ENCODE measurements at regions not wholly inside any gene's neighbourhood (a gene's known extent, or its start where the extent isn't known, plus 50 kb on each side); places are given as distances from the start of the nearest gene placed in this dataset.

DNA sequence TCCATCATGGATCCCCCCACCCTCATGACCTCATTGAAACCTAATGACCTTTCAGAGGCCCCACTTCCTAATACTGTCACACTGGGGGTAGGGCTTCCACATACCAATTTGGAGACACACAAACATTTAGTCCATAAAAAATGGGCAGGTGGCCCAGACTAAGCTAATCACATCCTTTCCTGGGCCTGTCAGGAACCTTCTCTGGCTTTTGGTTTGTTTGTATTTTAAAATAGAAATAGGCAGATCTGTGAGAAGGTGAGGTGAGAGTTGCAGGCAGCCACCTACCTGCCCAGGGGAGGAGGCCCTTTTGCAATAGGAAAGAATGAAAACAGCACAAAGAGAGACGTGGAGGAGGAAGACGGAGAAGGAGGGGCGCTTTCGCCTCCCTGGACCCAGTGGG lies 90.2 kb upstream of the BOD1 start:
- Mint-ChIP-seq H3K4me1 (ENCODE audit: low read depth) (no peaks in the 10 kb centered on the region), H3K27ac (no peak overlapping the region), H3K36me3 (ENCODE audit: low read depth) (no peaks in the 10 kb centered on the region), H3K27me3 (no peaks in the 10 kb centered on the region), H3K9me3 (no peaks in the 10 kb centered on the region), H3K4me3 (no peak overlapping the region)

DNA sequence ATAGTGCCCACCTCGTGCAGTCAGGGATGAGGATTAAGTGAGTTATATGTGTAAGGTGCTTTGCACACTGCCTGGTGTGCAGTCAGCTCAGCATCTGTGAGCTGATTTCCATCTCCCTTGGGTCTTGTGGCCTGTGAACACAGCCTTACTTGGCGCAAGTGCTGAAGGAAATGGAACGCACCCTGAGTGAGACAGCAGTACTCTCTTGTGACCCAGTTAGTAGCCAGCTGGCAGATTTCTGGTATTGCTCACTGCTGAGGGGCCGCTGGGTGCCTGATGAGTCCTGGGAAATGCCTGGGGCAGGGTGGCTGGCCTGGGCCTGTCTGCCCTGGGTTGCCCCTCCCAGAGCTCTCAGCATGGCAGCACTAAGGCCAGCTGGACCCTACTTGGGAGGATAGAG lies 90.9 kb upstream of the BOD1 start:
- no peaks in the 10 kb centered on the region for H3K27me3 Mint-ChIP-seq
- H3K4me3 Mint-ChIP-seq, result no peak overlapping the region
- H3K4me1 Mint-ChIP-seq (ENCODE audit: low read depth), result no peaks in the 10 kb centered on the region
- no peaks in the 10 kb centered on the region for H3K9me3 Mint-ChIP-seq
- H3K27ac Mint-ChIP-seq, result no peak overlapping the region
- H3K36me3 Mint-ChIP-seq (ENCODE audit: low read depth), result no peaks in the 10 kb centered on the region

DNA sequence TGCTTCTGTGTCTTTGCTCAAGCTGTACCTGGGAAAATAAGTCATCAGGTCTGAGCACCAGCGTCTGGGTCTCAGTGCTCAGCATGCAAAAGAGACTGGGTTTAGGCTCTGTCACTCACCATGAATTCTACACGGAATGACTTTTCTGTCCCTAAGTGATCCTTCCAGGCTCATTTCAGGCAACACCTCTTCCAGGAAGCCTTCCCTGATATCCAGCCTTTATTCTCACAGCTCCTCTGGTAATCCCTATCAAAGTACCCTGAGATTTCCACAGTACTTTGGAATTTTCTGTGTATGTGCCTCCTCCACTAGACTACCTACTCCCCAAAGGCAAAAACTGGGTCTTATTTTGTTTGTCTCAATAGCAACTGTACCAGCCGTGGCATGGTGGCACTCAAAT lies 92.7 kb upstream of the BOD1 start:
- Mint-ChIP-seq H3K27ac (no peak overlapping the region), H3K4me1 (ENCODE audit: low read depth) (no peaks in the 10 kb centered on the region), H3K4me3 (no peak overlapping the region), H3K9me3 (no peaks in the 10 kb centered on the region), H3K27me3 (no peaks in the 10 kb centered on the region), H3K36me3 (ENCODE audit: low read depth) (no peaks in the 10 kb centered on the region)

DNA sequence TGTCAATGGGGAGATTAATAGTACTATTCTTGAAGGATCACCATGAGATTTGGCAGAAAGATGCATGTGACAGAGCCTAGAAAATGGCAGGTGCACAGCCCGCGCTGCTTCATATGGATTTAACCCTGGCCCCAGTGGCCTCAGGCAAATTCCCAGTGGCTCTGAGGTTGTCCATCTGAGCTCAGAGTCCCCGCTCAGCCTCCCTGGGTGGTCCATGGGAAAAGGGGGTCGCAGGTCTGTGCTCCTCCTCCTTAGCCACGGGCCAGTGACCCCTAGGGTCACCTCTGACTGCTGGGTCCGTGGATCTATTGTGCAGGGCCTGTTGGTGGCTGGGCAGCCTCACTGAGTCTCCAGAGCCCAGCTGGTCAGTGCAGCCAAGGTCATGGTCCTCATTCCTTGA lies 93.3 kb upstream of the BOD1 start:
- Mint-ChIP-seq H3K36me3 (ENCODE audit: low read depth) (no peaks in the 10 kb centered on the region), H3K4me3 (no peak overlapping the region), H3K27me3 (no peaks in the 10 kb centered on the region), H3K27ac (no peak overlapping the region), H3K9me3 (no peaks in the 10 kb centered on the region), H3K4me1 (ENCODE audit: low read depth) (no peaks in the 10 kb centered on the region)

DNA sequence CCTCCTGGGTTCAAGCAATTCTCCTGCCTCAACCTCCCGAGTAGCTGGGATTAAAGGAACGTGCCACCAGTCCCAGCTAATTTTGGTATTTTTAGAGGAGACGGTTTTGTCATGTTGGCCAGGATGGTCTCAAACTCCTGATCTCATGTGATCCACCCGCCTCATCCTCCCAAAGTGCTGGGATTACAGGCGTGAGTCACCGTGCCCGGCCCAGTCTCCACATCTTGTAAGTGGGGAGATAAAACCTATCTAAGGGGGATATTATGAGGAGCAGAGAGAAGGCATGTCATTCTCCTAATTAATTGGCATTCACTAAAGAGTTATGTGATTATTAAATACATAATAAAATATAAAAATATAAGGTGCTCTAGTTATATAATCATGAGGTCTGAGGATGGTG lies 94.1 kb upstream of the BOD1 start:
- H3K4me1 Mint-ChIP-seq (ENCODE audit: low read depth), result no peaks in the 10 kb centered on the region
- no peaks in the 10 kb centered on the region for H3K36me3 Mint-ChIP-seq (ENCODE audit: low read depth)
- no peaks in the 10 kb centered on the region for H3K27me3 Mint-ChIP-seq
- H3K27ac Mint-ChIP-seq, result no peak overlapping the region
- H3K9me3 Mint-ChIP-seq, result no peaks in the 10 kb centered on the region
- no peak overlapping the region for H3K4me3 Mint-ChIP-seq

DNA sequence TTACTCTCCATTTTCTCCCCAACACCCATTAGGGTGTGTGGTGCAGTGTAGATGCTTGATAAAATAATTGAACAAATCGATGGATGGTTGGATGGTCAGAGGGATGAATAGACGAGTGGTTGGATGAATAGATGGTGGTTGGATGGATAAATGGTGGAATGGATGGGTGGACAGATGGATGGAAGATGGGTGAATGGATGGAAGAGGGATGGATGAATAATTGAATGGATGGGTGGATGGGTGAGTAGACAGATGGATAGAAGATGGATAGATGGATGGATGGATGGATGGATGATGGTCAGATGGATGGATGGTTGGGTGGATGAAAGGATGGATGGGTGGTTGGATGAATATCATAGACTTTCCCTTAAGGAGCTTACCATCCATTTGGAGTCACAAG lies 95.0 kb upstream of the BOD1 start:
- no peaks in the 10 kb centered on the region for H3K4me1 Mint-ChIP-seq (ENCODE audit: low read depth)
- H3K27ac Mint-ChIP-seq, result no peak overlapping the region
- no peak overlapping the region for H3K4me3 Mint-ChIP-seq
- no peaks in the 10 kb centered on the region for H3K36me3 Mint-ChIP-seq (ENCODE audit: low read depth)
- H3K9me3 Mint-ChIP-seq, result no peaks in the 10 kb centered on the region
- H3K27me3 Mint-ChIP-seq, result no peaks in the 10 kb centered on the region

DNA sequence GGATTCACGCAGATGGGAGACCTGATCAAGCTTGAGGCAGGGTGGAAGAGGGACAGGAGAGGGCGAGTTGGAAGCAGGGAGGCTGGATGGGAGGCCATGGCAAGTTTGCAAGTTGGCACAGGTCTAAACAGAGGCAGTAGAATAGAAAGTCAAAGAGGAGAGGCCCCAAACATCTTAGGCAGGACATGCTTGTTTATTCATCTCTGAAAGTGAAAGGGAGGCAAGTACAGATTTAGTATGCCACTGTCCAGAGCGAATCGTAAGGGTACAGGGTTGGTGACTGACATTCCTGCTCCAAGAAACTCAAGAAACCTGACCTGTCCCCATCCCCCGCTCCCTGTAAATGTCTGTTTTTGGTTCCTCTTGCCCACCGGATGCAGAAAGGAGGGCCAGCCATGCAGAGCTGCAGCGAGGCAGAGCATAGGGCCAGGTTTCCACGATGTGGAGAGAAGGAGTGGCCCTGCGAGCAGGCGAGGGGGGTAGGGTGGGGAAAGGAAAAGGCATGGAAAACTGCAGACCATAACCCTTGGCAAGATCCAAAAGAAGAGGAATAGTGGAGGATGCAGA lies 96.2 kb upstream of the BOD1 start:
- no peak overlapping the region for H3K27ac Mint-ChIP-seq
- no peaks in the 10 kb centered on the region for H3K27me3 Mint-ChIP-seq
- H3K36me3 Mint-ChIP-seq (ENCODE audit: low read depth), result no peaks in the 10 kb centered on the region
- H3K4me1 Mint-ChIP-seq (ENCODE audit: low read depth), result no peaks in the 10 kb centered on the region
- no peaks in the 10 kb centered on the region for H3K9me3 Mint-ChIP-seq
- H3K4me3 Mint-ChIP-seq, result no peak overlapping the region

DNA sequence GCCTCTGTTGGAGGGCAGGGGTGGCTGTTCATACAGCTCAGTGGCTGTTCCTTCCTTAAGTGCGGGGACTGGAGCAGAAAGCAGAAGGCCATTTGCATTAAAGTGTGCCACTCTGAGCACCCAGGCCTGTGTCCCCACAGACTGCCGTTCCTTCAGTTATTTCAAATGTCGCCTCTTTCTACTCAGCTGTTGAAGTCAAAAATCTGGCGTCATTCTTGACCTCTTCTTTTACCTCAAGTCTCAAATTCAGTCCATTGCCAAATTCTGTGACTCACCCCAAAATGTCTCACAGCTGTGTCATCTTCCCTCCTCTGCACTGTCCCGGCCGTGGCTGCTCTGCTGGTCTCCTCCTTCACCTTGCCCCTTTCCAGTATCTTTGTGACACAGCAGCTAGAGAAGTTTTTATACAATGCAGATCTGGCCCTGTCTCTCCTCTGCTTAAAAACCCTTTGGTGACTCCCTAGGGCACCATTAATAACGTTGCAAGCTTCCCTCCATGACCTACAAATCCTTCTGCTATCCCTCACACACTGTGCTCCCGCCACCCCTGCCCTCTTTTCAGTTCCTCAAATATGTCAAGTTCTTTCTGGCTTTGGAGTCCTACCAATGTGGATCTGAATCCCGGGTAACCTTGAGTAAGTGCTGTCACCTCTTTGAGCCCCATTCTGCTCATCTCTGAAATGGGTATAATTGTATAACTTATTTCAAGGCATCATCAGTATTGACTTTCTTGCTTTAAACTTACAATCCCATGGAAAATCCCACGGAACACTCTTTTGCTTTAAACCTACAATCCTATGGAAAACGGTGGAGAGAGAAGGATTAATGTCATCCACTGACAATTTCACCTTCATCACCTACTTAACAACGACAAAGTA lies 98.3 kb upstream of the BOD1 start:
- no peaks in the 10 kb centered on the region for H3K36me3 Mint-ChIP-seq (ENCODE audit: low read depth)
- no peaks in the 10 kb centered on the region for H3K4me1 Mint-ChIP-seq (ENCODE audit: low read depth)
- H3K27me3 Mint-ChIP-seq, result peaks cover under 1% of the 10 kb centered on the region
- no peak overlapping the region for H3K4me3 Mint-ChIP-seq
- no peaks in the 10 kb centered on the region for H3K9me3 Mint-ChIP-seq
- no peak overlapping the region for H3K27ac Mint-ChIP-seq

DNA sequence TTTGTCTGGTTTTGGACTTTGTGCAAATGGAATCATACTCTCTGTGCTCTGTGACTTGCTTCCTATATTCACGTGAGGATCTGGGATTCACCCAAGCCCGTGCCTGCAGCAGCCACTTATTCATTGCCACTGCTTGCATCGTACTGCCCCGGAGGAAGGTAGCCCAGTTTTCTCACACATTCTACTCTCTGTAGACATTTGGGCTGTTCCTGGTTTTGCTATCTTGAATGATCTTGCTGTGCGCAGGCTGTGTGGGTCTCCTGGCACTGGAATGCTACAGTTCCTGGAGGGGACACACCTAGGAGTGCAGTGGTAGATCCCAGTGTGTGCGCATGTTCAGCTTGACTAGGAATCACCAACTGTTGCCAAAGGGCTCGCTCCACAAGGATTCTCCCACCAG lies 99.2 kb upstream of the BOD1 start:
- Mint-ChIP-seq H3K4me1 (ENCODE audit: low read depth) (no peaks in the 10 kb centered on the region), H3K4me3 (no peak overlapping the region), H3K27me3 (peaks cover 3% of the 10 kb centered on the region), H3K36me3 (ENCODE audit: low read depth) (no peaks in the 10 kb centered on the region), H3K9me3 (no peaks in the 10 kb centered on the region), H3K27ac (no peak overlapping the region)

DNA sequence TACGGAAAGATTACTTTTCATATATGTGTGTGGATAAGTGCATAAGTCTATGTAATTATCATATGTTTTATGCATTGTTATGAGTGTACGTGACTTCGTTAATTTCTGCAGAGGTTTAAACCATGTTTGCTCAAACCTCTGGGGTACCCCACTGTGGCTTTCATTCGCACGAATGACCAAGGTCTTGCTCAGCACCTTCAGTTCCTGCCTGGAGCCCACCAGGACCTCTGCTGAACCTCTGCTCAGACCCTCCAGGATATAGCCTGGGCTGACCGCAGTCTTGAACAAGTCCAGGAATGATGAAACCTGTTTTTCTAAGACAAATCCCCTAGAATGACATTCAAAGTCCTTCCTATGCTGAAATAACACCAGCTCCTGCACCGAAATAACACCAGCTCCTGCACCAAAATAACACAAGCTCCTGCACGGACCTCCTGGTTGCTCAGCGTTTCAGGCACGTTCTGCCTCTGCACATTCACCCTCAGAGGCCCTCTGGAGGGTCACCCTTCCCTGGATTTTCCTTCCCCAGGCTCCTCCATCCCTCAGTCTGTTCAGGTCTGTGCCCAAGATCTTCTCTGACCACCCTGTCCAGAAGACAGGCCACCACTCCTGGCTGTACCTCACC lies 99.7 kb upstream of the BOD1 start:
- peaks cover 3% of the 10 kb centered on the region for H3K27me3 Mint-ChIP-seq
- H3K4me3 Mint-ChIP-seq, result no peak overlapping the region
- no peaks in the 10 kb centered on the region for H3K36me3 Mint-ChIP-seq (ENCODE audit: low read depth)
- H3K27ac Mint-ChIP-seq, result no peak overlapping the region
- H3K9me3 Mint-ChIP-seq, result no peaks in the 10 kb centered on the region
- no peaks in the 10 kb centered on the region for H3K4me1 Mint-ChIP-seq (ENCODE audit: low read depth)

DNA sequence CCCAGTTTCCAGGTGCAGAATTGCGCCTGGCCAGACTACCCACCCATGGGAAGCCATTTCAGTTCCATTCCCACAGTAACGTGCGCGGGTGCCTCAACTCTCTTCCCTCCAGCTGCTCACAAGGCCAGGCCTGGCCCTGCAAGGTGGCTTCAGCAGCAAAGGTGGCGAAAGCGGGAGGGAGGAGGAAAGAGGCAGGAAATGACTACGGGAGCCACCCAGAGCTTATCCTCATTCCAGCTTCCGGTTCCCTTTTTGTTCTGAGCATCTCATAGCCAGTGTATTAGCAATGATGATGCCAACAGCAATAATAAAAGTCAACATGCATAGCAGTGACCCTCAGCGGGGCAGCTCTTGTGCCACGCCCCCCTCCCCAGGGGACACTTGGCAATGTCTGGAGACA lies 101.5 kb upstream of the BOD1 start:
- peaks cover 3% of the 10 kb centered on the region for H3K27me3 Mint-ChIP-seq
- no peak overlapping the region for H3K4me3 Mint-ChIP-seq
- no peaks in the 10 kb centered on the region for H3K36me3 Mint-ChIP-seq (ENCODE audit: low read depth)
- no peaks in the 10 kb centered on the region for H3K9me3 Mint-ChIP-seq
- no peaks in the 10 kb centered on the region for H3K4me1 Mint-ChIP-seq (ENCODE audit: low read depth)
- H3K27ac Mint-ChIP-seq, result no peak overlapping the region

DNA sequence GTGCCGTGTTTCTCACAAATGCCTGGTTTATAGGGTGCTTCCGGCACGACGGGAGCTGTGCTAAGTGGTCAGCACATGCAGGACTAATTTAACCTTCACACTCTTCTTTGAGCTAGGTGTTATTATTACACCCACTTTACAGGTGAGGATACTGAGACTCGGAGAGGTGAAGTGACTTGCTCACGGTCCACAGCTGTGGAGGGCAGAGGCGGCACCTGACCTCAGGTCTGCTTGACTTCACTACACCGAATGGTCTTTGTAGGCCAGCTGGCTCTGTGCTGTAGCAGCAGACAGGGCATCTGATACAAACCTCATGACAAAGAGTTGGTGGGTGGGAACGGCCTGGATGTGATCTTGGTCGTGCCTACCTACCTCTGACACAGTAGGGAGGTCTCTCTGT lies 102.0 kb upstream of the BOD1 start:
- Mint-ChIP-seq H3K4me3 (no peak overlapping the region), H3K36me3 (ENCODE audit: low read depth) (no peaks in the 10 kb centered on the region), H3K9me3 (no peaks in the 10 kb centered on the region), H3K27ac (no peak overlapping the region), H3K27me3 (peaks cover 3% of the 10 kb centered on the region), H3K4me1 (ENCODE audit: low read depth) (no peaks in the 10 kb centered on the region)

DNA sequence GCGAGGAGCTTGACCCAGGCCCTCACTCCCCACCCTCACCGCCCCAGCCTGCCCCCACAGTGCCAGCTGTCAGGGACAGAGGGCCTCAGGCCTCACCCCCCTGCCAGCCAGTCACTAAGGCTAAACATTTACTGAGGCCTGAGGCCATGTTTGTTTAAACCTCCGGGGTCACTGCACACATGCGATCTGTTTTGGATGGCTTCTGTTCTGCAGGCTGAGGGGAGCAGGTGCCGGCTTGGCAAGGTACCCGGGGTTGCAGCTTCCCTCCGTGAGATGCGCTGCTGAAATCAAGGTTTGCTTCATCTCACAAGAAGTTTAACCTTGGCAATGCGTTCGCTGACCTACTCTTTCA lies 103.3 kb upstream of the BOD1 start:
- Mint-ChIP-seq H3K27ac (no peak overlapping the region), H3K27me3 (peaks cover 3% of the 10 kb centered on the region), H3K9me3 (no peaks in the 10 kb centered on the region), H3K36me3 (ENCODE audit: low read depth) (no peaks in the 10 kb centered on the region), H3K4me1 (ENCODE audit: low read depth) (no peaks in the 10 kb centered on the region), H3K4me3 (no peak overlapping the region)

DNA sequence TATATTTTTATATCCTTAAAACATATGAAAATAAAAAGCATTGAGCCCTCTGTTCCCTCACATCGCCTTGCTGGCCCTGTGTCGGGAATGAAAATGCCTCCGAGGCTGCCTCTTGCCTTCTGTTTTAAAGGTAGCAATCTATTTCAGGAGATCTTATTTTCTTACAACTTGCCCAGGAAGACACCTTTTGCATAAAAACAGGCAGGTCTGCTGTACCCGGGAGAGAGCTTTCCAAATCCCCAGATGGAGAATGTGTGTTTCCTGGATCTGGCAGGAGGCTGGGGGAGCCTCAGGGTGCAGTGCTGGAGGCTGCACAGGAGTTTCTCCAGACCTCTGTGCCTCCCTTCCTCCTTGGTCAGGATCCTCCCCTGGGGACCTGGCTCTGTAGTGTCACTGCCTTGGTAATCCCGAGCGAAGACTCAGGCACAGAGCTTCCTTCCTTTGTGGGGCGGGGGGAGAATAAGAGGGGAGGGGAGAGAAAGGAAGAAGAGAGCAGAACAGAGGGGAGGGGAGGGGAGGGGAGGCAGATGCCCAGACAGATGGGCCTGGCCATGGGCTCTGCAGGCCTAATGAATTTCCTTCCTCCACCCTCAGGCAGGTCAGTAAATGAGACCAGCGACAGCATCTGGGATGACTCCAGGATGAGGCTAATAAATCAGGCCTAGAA lies 104.0 kb upstream of the BOD1 start:
- Mint-ChIP-seq H3K27me3 (peaks cover 7% of the 10 kb centered on the region), H3K9me3 (no peaks in the 10 kb centered on the region), H3K36me3 (ENCODE audit: low read depth) (no peaks in the 10 kb centered on the region), H3K27ac (no peak overlapping the region), H3K4me1 (ENCODE audit: low read depth) (no peaks in the 10 kb centered on the region), H3K4me3 (no peak overlapping the region)

DNA sequence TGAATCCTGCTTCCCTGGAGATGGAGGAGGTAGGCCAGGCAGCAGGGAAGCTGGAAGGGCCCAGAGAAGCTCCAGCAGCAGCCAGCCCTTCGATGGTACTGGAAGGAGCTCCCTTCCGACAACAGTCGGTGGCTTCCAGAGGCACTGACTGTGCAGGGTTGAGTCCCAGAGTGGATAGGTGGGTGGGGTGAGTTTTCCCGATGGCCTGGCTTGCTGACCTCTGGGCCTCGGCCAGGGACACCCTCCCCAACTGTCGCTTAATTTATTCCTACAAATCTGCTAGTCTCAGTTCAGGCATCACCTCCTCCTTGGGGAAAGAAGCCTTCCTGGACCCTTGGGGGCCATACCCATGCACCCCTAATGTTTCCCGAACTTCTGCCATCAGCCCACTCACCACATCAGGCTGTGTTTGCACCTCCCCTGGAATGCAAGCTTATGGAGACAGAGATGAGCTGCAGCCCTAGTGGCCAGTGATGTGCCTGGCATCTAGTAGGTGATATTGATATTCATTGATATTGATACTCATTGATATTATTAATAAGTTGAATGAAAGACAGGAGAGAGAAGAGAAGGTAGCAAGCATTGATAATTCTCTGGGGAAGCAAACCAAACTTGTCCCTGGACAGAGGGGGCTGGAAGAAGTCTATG lies 104.6 kb upstream of the BOD1 start:
- H3K9me3 Mint-ChIP-seq, result no peaks in the 10 kb centered on the region
- H3K27ac Mint-ChIP-seq, result no peak overlapping the region
- no peak overlapping the region for H3K4me3 Mint-ChIP-seq
- H3K27me3 Mint-ChIP-seq, result peaks cover 7% of the 10 kb centered on the region
- H3K36me3 Mint-ChIP-seq (ENCODE audit: low read depth), result no peaks in the 10 kb centered on the region
- H3K4me1 Mint-ChIP-seq (ENCODE audit: low read depth), result no peaks in the 10 kb centered on the region
